HepG2 (cell line): ENCODE measurements at regions not wholly inside any gene's neighbourhood (a gene's known extent, or its start where the extent isn't known, plus 50 kb on each side); places are given as distances from the start of the nearest gene placed in this dataset.

Experiments used
- ATAC-seq: fragments of 200-7000 bp; cut with Tn5 transposase; 3 replicates; pipeline ENCODE4 v1.9.1; 2020; ENCODE audit warnings: mild to moderate bottlenecking, moderate library complexity
- BruUV-seq: library from RNA; stranded (reverse); fragments of 400-500 nt; replicated peaks from 2 replicates; lab custom pipeline; 2021; lab: Mats Ljungman, UMichigan
- CTCF ChIA-PET: fragments of 300-600 bp; formaldehyde crosslinking; extraction: SDS; loops from one replicate; lab custom pipeline; 2021; ENCODE audit warnings: low total read pairs, inconsistent platforms, low intra/inter-chr PET ratio; lab: Yijun Ruan, JAX
- POLR2A ChIA-PET: fragments of 350-600 bp; sonication (Branson Sonifier 250); formaldehyde crosslinking; loops from one replicate; lab custom pipeline; 2020; ENCODE audit warnings: antibody characterized with exemption, inconsistent platforms; lab: Yijun Ruan, JAX
- DNase-seq: peaks from one replicate; pipeline ENCODE4 v3.0.0-alpha.2; 2015; ENCODE audit warnings: low spot score
- FAIRE-seq: peaks from 3 replicates; lab custom pipeline; 2011; peaks lifted over from hg19 to GRCh38; lab: Jason Lieb, UNC
- H2AFZ ChIP-seq: one replicate; pipeline ENCODE4 v1.6.1; 2011; ENCODE audit warnings: low read length, inconsistent platforms
- H3K27ac ChIP-seq: fragments of 300-600 bp; 3 replicates; pipeline ENCODE4 v1.8.0; 2011; ENCODE audit warnings: mixed run types, mild to moderate bottlenecking, mixed read lengths, low read length, inconsistent platforms; ENCODE audit not compliant: insufficient read depth; ENCODE audit errors: extremely low read length
- H3K27me3 ChIP-seq, 2 experiments: fragments of 200-600 bp in 1 of 2; 2 replicates in 1 of 2; 3 replicates in 1 of 2; pipeline versions ENCODE4 v1.6.0 to v1.8.0; 2011; ENCODE audit warnings: low read length in 2 of 2, mild to moderate bottlenecking in 2 of 2, moderate library complexity in 2 of 2, inconsistent platforms in 1 of 2; ENCODE audit not compliant: insufficient read depth in 2 of 2, control insufficient read depth in 1 of 2
- H3K36me3 ChIP-seq, 2 experiments: fragments of 200-600 bp in 1 of 2; replicated peaks in 1 of 2; 2 replicates in 1 of 2; 3 replicates in 1 of 2; pipeline versions ENCODE4 v1.5.1 to v1.8.0; 2011; ENCODE audit warnings: low read length in 2 of 2, inconsistent platforms in 1 of 2; ENCODE audit not compliant: insufficient read depth in 2 of 2, control insufficient read depth in 1 of 2
- H3K4me1 ChIP-seq: 2 replicates; pipeline ENCODE4 v1.5.1; 2012; ENCODE audit warnings: low read length, inconsistent platforms; ENCODE audit not compliant: insufficient read depth
- H3K4me2 ChIP-seq: 2 replicates; pipeline ENCODE4 v1.6.0; 2011; ENCODE audit warnings: low read depth, low read length, inconsistent platforms
- H3K4me3 ChIP-seq, 3 experiments: fragments of 200-600 bp in 1 of 3; sonication (generic), shearing (Covaris generic) in 1 of 3; replicated peaks in 1 of 3; 2 replicates each; pipeline ENCODE4 v1.5.1; 2011 to 2016; ENCODE audit warnings: low read length in 3 of 3, inconsistent platforms in 2 of 3, low read depth in 2 of 3, mild to moderate bottlenecking in 2 of 3, control low read depth in 1 of 3, mixed read lengths in 1 of 3; ENCODE audit not compliant: insufficient read depth in 1 of 3
- H3K79me2 ChIP-seq: one replicate; pipeline ENCODE4 v1.6.1; 2011; ENCODE audit warnings: low read length, inconsistent platforms; ENCODE audit not compliant: insufficient read depth
- H3K9ac ChIP-seq: 2 replicates; pipeline ENCODE4 v1.6.0; 2011; ENCODE audit warnings: mild to moderate bottlenecking, low read depth, low read length, inconsistent platforms; ENCODE audit not compliant: insufficient read depth
- H3K9me3 ChIP-seq: 2 replicates; pipeline ENCODE4 v1.5.1; 2012; ENCODE audit warnings: mild to moderate bottlenecking, low read length
- H4K20me1 ChIP-seq: 2 replicates; pipeline ENCODE4 v1.6.0; 2011; ENCODE audit warnings: inconsistent platforms, mild to moderate bottlenecking, low read length, moderate library complexity; ENCODE audit not compliant: insufficient read depth
- KAT2B ChIP-seq: fragments of 150-350 bp; IDR thresholded peaks from 2 replicates; pipeline ENCODE4 v1.6.1; 2014; ENCODE audit warnings: low read depth, low read length, borderline replicate concordance
- NCOA5 ChIP-seq: sonication (generic); formaldehyde crosslinking; IDR thresholded peaks from 2 replicates; pipeline ENCODE4 v1.4.0; 2020; ENCODE audit warnings: missing genetic modification reagents
- TOE1 ChIP-seq: sonication (generic); formaldehyde crosslinking; IDR thresholded peaks from 2 replicates; pipeline ENCODE4 v1.4.0; 2020; ENCODE audit warnings: mild to moderate bottlenecking, missing genetic modification reagents
- ZNF564 ChIP-seq: sonication (generic); formaldehyde crosslinking; IDR thresholded peaks from 2 replicates; pipeline ENCODE4 v1.8.1; 2023; ENCODE audit warnings: mild to moderate bottlenecking, missing genetic modification reagents
- in situ Hi-C: cut with HindIII; loops from 2 replicates; pipeline ENCODE4 v1.10.0; 2017; ENCODE audit warnings: low pct_unique_long_range_greater_than_20kb; ENCODE audit not compliant: extremely low pct_ligation_motif_present
- intact Hi-C: fragments of 100-400 bp; cut with micrococcal nuclease; formaldehyde crosslinking; loops from one replicate; pipeline ENCODE4 v1.10.0; 2022; ENCODE audit not compliant: unreplicated experiment
- TF ChIP-seq, protein P1 (sequence below): IDR thresholded peaks from 2 replicates; pipeline ENCODE4 v1.6.1; 2016; ENCODE audit warnings: missing genetic modification reagents, missing compliant biosample characterization
- TF ChIP-seq, protein P2 (sequence below): sonication (generic); formaldehyde crosslinking; IDR thresholded peaks from 2 replicates; pipeline ENCODE4 v1.8.1; 2023; ENCODE audit warnings: mild to moderate bottlenecking, missing genetic modification reagents
- TF ChIP-seq, protein P3 (sequence below): sonication (generic); formaldehyde crosslinking; conservative IDR thresholded peaks from 2 replicates; pipeline ENCODE4 v1.4.0; 2020; ENCODE audit warnings: missing genetic modification reagents

GRCh38 chrX:109268340-109268739, 213.5 kb downstream of the GUCY2F start:
- H4K20me1 ChIP-seq = no peaks in the 10 kb centered on the region
- H3K9ac ChIP-seq = no peak overlapping the region
- intact Hi-C loops = no loop called here
- BruUV-seq = no TSS peak
- no peaks in the 10 kb centered on the region for H3K4me1 ChIP-seq
- no peaks in the 10 kb centered on the region for H3K27me3 ChIP-seq
- in situ Hi-C loops = no loop called here
- ChIA-PET POLR2A (no interaction called here), CTCF (no interaction called here)
- no peaks in the 10 kb centered on the region for H3K9me3 ChIP-seq
- H3K4me2 ChIP-seq = no peak overlapping the region
- H3K27ac ChIP-seq = no peak overlapping the region
- no peaks in the 10 kb centered on the region for H3K79me2 ChIP-seq
- H2AFZ ChIP-seq = no peak overlapping the region
- ATAC-seq (no peak), FAIRE-seq (no peak), DNase-seq (no peak)
- no peak for TF ChIP-seq NCOA5 (CRISPR knock-in tag)
- no peak for TF ChIP-seq ZNF564 (CRISPR knock-in tag)
- TF ChIP-seq, protein P1, sequence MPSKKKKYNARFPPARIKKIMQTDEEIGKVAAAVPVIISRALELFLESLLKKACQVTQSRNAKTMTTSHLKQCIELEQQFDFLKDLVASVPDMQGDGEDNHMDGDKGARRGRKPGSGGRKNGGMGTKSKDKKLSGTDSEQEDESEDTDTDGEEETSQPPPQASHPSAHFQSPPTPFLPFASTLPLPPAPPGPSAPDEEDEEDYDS = no peak
- no peak for TF ChIP-seq KAT2B
- TF ChIP-seq, protein P2, sequence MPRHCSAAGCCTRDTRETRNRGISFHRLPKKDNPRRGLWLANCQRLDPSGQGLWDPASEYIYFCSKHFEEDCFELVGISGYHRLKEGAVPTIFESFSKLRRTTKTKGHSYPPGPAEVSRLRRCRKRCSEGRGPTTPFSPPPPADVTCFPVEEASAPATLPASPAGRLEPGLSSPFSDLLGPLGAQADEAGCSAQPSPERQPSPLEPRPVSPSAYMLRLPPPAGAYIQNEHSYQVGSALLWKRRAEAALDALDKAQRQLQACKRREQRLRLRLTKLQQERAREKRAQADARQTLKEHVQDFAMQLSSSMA (CRISPR knock-in tag) = no peak
- TF ChIP-seq TOE1 (CRISPR knock-in tag) = no peak
- TF ChIP-seq, protein P3, sequence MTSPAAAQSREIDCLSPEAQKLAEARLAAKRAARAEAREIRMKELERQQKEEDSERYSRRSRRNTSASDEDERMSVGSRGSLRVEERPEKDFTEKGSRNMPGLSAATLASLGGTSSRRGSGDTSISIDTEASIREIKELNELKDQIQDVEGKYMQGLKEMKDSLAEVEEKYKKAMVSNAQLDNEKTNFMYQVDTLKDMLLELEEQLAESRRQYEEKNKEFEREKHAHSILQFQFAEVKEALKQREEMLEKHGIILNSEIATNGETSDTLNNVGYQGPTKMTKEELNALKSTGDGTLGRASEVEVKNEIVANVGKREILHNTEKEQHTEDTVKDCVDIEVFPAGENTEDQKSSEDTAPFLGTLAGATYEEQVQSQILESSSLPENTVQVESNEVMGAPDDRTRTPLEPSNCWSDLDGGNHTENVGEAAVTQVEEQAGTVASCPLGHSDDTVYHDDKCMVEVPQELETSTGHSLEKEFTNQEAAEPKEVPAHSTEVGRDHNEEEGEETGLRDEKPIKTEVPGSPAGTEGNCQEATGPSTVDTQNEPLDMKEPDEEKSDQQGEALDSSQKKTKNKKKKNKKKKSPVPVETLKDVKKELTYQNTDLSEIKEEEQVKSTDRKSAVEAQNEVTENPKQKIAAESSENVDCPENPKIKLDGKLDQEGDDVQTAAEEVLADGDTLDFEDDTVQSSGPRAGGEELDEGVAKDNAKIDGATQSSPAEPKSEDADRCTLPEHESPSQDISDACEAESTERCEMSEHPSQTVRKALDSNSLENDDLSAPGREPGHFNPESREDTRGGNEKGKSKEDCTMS = no peak
- no peak overlapping the region for H3K4me3 ChIP-seq
- no peaks in the 10 kb centered on the region for H3K36me3 ChIP-seq
